ENCODE measurements at regions not wholly inside any gene's neighbourhood (a gene's known extent, or its start where the extent isn't known, plus 50 kb on each side); places are given as distances from the start of the nearest gene placed in this dataset.

DNA sequence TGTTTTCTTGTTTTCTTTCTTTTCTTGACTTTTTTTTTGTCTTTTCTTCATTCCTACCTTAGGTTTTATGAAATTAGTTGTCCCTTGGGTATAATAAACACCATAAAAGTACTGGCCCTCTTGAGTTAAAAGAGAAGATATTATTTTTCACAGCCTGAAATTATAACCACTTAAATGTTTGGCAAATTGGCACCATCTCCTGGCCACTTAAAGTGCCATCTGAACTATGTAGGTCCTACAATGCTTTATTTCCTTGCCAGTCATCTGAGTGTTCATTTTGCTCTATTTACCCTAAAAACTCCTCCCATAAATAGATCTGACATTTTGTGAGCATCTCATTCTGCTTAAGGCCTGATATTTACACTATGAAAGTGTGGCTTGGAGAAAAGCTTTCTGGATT lies 98.9 kb upstream of the PRKCQ start:
- intact Hi-C loops (cut with micrococcal nuclease; ENCODE audit: unreplicated experiment) (loop anchor here (10.0 kb wide), 2 partner anchors 56 to 234 kb away; no protein-coding TSS in a partner anchor), in situ Hi-C loops (cut with HindIII; ENCODE audit: extremely low pct_ligation_motif_present, low pct_unique_long_range_greater_than_20kb) (loop anchor here (10.0 kb wide), 1 partner anchor 264 kb away; no protein-coding TSS in a partner anchor)
- Histone ChIP-seq H3K9me3 (ENCODE audit: low read length) (no peaks in the 10 kb centered on the region), H4K20me1 (ENCODE audit: insufficient read depth, low read length) (no peaks in the 10 kb centered on the region), H2AFZ (ENCODE audit: low read length) (no peak overlapping the region), H3K36me3 (replicated peaks in 1 of 2; ENCODE audit: control insufficient read depth in 1 of 2, insufficient read depth in 2 of 2, low read length in 2 of 2) (no peaks in the 10 kb centered on the region), H3K27me3 (ENCODE audit: control insufficient read depth in 1 of 2, insufficient read depth in 2 of 2, low read length in 2 of 2) (no peaks in the 10 kb centered on the region; a peak in 2 of 5 replicates), H3K4me3 (replicated peaks in 1 of 3; ENCODE audit: insufficient read depth in 1 of 3, low read depth in 2 of 3, low read length in 3 of 3) (no peak overlapping the region), H3K9ac (ENCODE audit: insufficient read depth, low read depth, low read length) (no peak overlapping the region), H3K4me1 (ENCODE audit: insufficient read depth, low read length) (no peaks in the 10 kb centered on the region), H3K27ac (ENCODE audit: extremely low read length, insufficient read depth, low read length) (no peak overlapping the region), H3K79me2 (ENCODE audit: insufficient read depth, low read length) (no peaks in the 10 kb centered on the region), H3K4me2 (ENCODE audit: low read depth, low read length) (no peak overlapping the region)
- no TSS peak for BruUV-seq (replicated peaks)
- no peak for FAIRE-seq
- DNase-seq (ENCODE audit: low spot score), result no peak
- TF ChIP-seq, protein P1, sequence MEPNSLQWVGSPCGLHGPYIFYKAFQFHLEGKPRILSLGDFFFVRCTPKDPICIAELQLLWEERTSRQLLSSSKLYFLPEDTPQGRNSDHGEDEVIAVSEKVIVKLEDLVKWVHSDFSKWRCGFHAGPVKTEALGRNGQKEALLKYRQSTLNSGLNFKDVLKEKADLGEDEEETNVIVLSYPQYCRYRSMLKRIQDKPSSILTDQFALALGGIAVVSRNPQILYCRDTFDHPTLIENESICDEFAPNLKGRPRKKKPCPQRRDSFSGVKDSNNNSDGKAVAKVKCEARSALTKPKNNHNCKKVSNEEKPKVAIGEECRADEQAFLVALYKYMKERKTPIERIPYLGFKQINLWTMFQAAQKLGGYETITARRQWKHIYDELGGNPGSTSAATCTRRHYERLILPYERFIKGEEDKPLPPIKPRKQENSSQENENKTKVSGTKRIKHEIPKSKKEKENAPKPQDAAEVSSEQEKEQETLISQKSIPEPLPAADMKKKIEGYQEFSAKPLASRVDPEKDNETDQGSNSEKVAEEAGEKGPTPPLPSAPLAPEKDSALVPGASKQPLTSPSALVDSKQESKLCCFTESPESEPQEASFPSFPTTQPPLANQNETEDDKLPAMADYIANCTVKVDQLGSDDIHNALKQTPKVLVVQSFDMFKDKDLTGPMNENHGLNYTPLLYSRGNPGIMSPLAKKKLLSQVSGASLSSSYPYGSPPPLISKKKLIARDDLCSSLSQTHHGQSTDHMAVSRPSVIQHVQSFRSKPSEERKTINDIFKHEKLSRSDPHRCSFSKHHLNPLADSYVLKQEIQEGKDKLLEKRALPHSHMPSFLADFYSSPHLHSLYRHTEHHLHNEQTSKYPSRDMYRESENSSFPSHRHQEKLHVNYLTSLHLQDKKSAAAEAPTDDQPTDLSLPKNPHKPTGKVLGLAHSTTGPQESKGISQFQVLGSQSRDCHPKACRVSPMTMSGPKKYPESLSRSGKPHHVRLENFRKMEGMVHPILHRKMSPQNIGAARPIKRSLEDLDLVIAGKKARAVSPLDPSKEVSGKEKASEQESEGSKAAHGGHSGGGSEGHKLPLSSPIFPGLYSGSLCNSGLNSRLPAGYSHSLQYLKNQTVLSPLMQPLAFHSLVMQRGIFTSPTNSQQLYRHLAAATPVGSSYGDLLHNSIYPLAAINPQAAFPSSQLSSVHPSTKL (CRISPR knock-in tag; IDR thresholded peaks at IDR 0.05), result no peak
- TF ChIP-seq ZNF672 (CRISPR knock-in tag; IDR thresholded peaks at IDR 0.05) (no peak), ZNF850 (CRISPR knock-in tag; conservative IDR thresholded peaks at IDR 0.05) (no peak), ZEB1 (IDR thresholded peaks at IDR 0.05; ENCODE audit: insufficient replicate concordance, low read depth) (no peak), ZNF335 (CRISPR knock-in tag; IDR thresholded peaks at IDR 0.05) (no peak), ZNF546 (CRISPR knock-in tag; conservative IDR thresholded peaks at IDR 0.05) (no peak), ZFP37 (CRISPR knock-in tag; IDR thresholded peaks at IDR 0.05; ENCODE audit: borderline replicate concordance) (no peak), PAX8 (CRISPR knock-in tag; IDR thresholded peaks at IDR 0.05; ENCODE audit: borderline replicate concordance) (no peak), SALL2 (CRISPR knock-in tag; IDR thresholded peaks at IDR 0.05) (no peak)
- TF ChIP-seq, protein P2, sequence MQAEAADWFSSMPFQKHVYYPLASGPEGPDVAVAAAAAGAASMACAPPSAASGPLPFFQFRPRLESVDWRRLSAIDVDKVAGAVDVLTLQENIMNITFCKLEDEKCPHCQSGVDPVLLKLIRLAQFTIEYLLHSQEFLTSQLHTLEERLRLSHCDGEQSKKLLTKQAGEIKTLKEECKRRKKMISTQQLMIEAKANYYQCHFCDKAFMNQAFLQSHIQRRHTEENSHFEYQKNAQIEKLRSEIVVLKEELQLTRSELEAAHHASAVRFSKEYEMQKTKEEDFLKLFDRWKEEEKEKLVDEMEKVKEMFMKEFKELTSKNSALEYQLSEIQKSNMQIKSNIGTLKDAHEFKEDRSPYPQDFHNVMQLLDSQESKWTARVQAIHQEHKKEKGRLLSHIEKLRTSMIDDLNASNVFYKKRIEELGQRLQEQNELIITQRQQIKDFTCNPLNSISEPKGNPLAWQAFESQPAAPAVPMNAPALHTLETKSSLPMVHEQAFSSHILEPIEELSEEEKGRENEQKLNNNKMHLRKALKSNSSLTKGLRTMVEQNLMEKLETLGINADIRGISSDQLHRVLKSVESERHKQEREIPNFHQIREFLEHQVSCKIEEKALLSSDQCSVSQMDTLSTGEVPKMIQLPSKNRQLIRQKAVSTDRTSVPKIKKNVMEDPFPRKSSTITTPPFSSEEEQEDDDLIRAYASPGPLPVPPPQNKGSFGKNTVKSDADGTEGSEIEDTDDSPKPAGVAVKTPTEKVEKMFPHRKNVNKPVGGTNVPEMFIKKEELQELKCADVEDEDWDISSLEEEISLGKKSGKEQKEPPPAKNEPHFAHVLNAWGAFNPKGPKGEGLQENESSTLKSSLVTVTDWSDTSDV (CRISPR knock-in tag; IDR thresholded peaks at IDR 0.05), result no peak
- TF ChIP-seq, protein P3, sequence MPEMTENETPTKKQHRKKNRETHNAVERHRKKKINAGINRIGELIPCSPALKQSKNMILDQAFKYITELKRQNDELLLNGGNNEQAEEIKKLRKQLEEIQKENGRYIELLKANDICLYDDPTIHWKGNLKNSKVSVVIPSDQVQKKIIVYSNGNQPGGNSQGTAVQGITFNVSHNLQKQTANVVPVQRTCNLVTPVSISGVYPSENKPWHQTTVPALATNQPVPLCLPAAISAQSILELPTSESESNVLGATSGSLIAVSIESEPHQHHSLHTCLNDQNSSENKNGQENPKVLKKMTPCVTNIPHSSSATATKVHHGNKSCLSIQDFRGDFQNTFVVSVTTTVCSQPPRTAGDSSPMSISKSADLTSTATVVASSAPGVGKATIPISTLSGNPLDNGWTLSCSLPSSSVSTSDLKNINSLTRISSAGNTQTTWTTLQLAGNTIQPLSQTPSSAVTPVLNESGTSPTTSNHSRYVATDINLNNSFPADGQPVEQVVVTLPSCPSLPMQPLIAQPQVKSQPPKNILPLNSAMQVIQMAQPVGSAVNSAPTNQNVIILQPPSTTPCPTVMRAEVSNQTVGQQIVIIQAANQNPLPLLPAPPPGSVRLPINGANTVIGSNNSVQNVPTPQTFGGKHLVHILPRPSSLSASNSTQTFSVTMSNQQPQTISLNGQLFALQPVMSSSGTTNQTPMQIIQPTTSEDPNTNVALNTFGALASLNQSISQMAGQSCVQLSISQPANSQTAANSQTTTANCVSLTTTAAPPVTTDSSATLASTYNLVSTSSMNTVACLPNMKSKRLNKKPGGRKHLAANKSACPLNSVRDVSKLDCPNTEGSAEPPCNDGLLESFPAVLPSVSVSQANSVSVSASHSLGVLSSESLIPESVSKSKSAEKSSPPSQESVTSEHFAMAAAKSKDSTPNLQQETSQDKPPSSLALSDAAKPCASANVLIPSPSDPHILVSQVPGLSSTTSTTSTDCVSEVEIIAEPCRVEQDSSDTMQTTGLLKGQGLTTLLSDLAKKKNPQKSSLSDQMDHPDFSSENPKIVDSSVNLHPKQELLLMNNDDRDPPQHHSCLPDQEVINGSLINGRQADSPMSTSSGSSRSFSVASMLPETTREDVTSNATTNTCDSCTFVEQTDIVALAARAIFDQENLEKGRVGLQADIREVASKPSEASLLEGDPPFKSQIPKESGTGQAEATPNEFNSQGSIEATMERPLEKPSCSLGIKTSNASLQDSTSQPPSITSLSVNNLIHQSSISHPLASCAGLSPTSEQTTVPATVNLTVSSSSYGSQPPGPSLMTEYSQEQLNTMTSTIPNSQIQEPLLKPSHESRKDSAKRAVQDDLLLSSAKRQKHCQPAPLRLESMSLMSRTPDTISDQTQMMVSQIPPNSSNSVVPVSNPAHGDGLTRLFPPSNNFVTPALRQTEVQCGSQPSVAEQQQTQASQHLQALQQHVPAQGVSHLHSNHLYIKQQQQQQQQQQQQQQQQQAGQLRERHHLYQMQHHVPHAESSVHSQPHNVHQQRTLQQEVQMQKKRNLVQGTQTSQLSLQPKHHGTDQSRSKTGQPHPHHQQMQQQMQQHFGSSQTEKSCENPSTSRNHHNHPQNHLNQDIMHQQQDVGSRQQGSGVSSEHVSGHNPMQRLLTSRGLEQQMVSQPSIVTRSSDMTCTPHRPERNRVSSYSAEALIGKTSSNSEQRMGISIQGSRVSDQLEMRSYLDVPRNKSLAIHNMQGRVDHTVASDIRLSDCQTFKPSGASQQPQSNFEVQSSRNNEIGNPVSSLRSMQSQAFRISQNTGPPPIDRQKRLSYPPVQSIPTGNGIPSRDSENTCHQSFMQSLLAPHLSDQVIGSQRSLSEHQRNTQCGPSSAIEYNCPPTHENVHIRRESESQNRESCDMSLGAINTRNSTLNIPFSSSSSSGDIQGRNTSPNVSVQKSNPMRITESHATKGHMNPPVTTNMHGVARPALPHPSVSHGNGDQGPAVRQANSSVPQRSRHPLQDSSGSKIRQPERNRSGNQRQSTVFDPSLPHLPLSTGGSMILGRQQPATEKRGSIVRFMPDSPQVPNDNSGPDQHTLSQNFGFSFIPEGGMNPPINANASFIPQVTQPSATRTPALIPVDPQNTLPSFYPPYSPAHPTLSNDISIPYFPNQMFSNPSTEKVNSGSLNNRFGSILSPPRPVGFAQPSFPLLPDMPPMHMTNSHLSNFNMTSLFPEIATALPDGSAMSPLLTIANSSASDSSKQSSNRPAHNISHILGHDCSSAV (CRISPR knock-in tag; IDR thresholded peaks at IDR 0.05; ENCODE audit: borderline replicate concordance), result no peak
- ChIA-PET CTCF (ENCODE audit: low intra/inter-chr PET ratio, low total read pairs) (interaction anchor here (2.1 kb wide), 1 partner anchor 262 kb away, joined by 18 read pairs; no protein-coding TSS in a partner anchor), POLR2A (no interaction called here)
- no peak for ATAC-seq
